Astrocyte of the cerebellum (primary cell): ENCODE measurements at regions not wholly inside any gene's neighbourhood (a gene's known extent, or its start where the extent isn't known, plus 50 kb on each side); places are given as distances from the start of the nearest gene placed in this dataset.

Experiments used
- DNase-seq: peaks from one replicate; pipeline ENCODE4 v3.0.0-alpha.2; 2011; ENCODE audit warnings: low read depth
- H3K4me3 ChIP-seq: 2 replicates; pipeline ENCODE4 v1.5.1; 2011; ENCODE audit warnings: mild to moderate bottlenecking, low read depth, low read length, moderate library complexity
- CTCF ChIP-seq: IDR thresholded peaks from 2 replicates; pipeline ENCODE4 v1.5.1; 2012; ENCODE audit warnings: low read length, low read depth, moderate library complexity, mild to moderate bottlenecking; ENCODE audit errors: missing control alignments
- in situ Hi-C: cut with HindIII; loops from 2 replicates; pipeline ENCODE4 v1.10.0; 2017; ENCODE audit warnings: low sequenced_read_pairs

GRCh38 chr7:25405736-25406135 lies 177.4 kb upstream of the NPVF start:
- no peak overlapping the region for H3K4me3 ChIP-seq
- no peak for TF ChIP-seq CTCF
- in situ Hi-C loops: no loop called here
- DNase-seq: no peak

- TF ChIP-seq CTCF: no peak
- DNase-seq: no peak
- no peak overlapping the region for H3K4me3 ChIP-seq
- in situ Hi-C loops: no loop called here
Observed at GRCh38 chr7:25407053-25407452, 178.8 kb upstream of the NPVF start.

GRCh38 chr7:25408012-25408687 lies 179.9 kb upstream of the NPVF start:
- no peak for TF ChIP-seq CTCF
- no peak for DNase-seq
- H3K4me3 ChIP-seq: no peak overlapping the region
- in situ Hi-C loops: no loop called here

- TF ChIP-seq CTCF: no peak
- in situ Hi-C loops: no loop called here
- DNase-seq: no peak
Observed at GRCh38 chr7:25408876-25409275, 180.6 kb upstream of the NPVF start.

GRCh38 chr7:25409897-25410636 lies 181.8 kb upstream of the NPVF start:
- in situ Hi-C loops: no loop called here
- no peak overlapping the region for H3K4me3 ChIP-seq
- no peak for DNase-seq
- no peak for TF ChIP-seq CTCF

More at GRCh38 chr7:25408876-25409275, 180.6 kb upstream of the NPVF start:
- no peak overlapping the region for H3K4me3 ChIP-seq

GRCh38 chr7:25420771-25421170 lies 192.5 kb upstream of the NPVF start:
- H3K4me3 ChIP-seq: no peak overlapping the region
- in situ Hi-C loops: no loop called here
- DNase-seq: no peak
- no peak for TF ChIP-seq CTCF
